Colonic mucosa (tissue), 4 donors: ENCODE measurements at regions not wholly inside any gene's neighbourhood (a gene's known extent, or its start where the extent isn't known, plus 50 kb on each side); places are given as distances from the start of the nearest gene placed in this dataset.

Experiments used
- DNase-seq: peaks from one replicate; pipeline ENCODE4 v3.0.0-alpha.2; 2020
- H3K27ac ChIP-seq: fragments of 200-600 bp; one replicate; pipeline ENCODE4 v1.8.0; 2021
- H3K27me3 ChIP-seq: fragments of 200-600 bp; one replicate; pipeline ENCODE4 v1.8.0; 2021
- H3K36me3 ChIP-seq: fragments of 200-600 bp; one replicate; pipeline ENCODE4 v1.8.0; 2021
- H3K4me1 ChIP-seq: fragments of 200-600 bp; one replicate; pipeline ENCODE4 v1.8.0; 2021; ENCODE audit warnings: mild to moderate bottlenecking
- H3K4me3 ChIP-seq: fragments of 200-600 bp; one replicate; pipeline ENCODE4 v1.8.0; 2021
- H3K9ac ChIP-seq, 2 donors: one replicate each; pipeline ENCODE4 v1.7.0; 2013; ENCODE audit warnings: control low read depth in 2 of 2, low read depth in 2 of 2, low read length in 2 of 2
- H3K9me3 ChIP-seq: fragments of 200-600 bp; one replicate; pipeline ENCODE4 v1.8.0; 2021
- CTCF ChIP-seq: fragments of 200-600 bp; IDR thresholded peaks from one replicate; pipeline ENCODE4 v1.8.0; 2022; ENCODE audit warnings: antibody characterized with exemption, mild to moderate bottlenecking
- intact Hi-C: fragments of 100-400 bp; cut with DNase I; formaldehyde crosslinking; loops from one replicate; pipeline ENCODE4 v1.14.1; 2022
- donor health status: healthy.
- donor health status: DM: no; HTN: no; CAD: no.
- donor health status: DM: no; HTN: no; CAD: no.

GRCh38 chr2:150605664-150606063 lies 118.2 kb upstream of the RND3 start:
- Histone ChIP-seq H3K4me3 (no peak overlapping the region), H3K36me3 (no peaks in the 10 kb centered on the region), H3K4me1 (peaks cover 4% of the 10 kb centered on the region), H3K27me3 (no peaks in the 10 kb centered on the region), H3K9me3 (no peaks in the 10 kb centered on the region), H3K27ac (no peak overlapping the region), H3K9ac (no peak overlapping the region)
- DNase-seq: no peak
- intact Hi-C loops: no loop called here
- TF ChIP-seq CTCF: no peak

GRCh38 chr2:150601280-150602038 lies 114.0 kb upstream of the RND3 start:
- H3K27ac ChIP-seq: no peak overlapping the region
- H3K36me3 ChIP-seq: no peaks in the 10 kb centered on the region
- intact Hi-C loops: no loop called here
- no peak overlapping the region for H3K9ac ChIP-seq
- H3K27me3 ChIP-seq: no peaks in the 10 kb centered on the region
- DNase-seq: no peak
- H3K9me3 ChIP-seq: no peaks in the 10 kb centered on the region
- peaks cover 4% of the 10 kb centered on the region for H3K4me1 ChIP-seq
- no peak overlapping the region for H3K4me3 ChIP-seq
- TF ChIP-seq CTCF: no peak

GRCh38 chr2:150599889-150600288 lies 112.4 kb upstream of the RND3 start:
- no peak for TF ChIP-seq CTCF
- intact Hi-C loops: no loop called here

GRCh38 chr2:150598383-150598782 lies 110.9 kb upstream of the RND3 start:
- DNase-seq: no peak
- peaks cover 4% of the 10 kb centered on the region for H3K4me1 ChIP-seq
- H3K27ac ChIP-seq: no peak overlapping the region
- no peaks in the 10 kb centered on the region for H3K36me3 ChIP-seq
- TF ChIP-seq CTCF: no peak
- H3K9ac ChIP-seq: no peak overlapping the region
- intact Hi-C loops: no loop called here
- H3K4me3 ChIP-seq: no peak overlapping the region
- H3K27me3 ChIP-seq: no peaks in the 10 kb centered on the region
- H3K9me3 ChIP-seq: no peaks in the 10 kb centered on the region

More at GRCh38 chr2:150599889-150600288, 112.4 kb upstream of the RND3 start:
- no peak for DNase-seq
- Histone ChIP-seq H3K36me3 (no peaks in the 10 kb centered on the region), H3K4me1 (peaks cover 4% of the 10 kb centered on the region), H3K27ac (no peak overlapping the region), H3K4me3 (no peak overlapping the region), H3K27me3 (no peaks in the 10 kb centered on the region), H3K9ac (no peak overlapping the region), H3K9me3 (no peaks in the 10 kb centered on the region)

- DNase-seq: no peak
- no peaks in the 10 kb centered on the region for H3K4me1 ChIP-seq
- H3K36me3 ChIP-seq: no peaks in the 10 kb centered on the region
- no peak for TF ChIP-seq CTCF
- H3K27me3 ChIP-seq: no peaks in the 10 kb centered on the region
- no peak overlapping the region for H3K4me3 ChIP-seq
- H3K27ac ChIP-seq: no peak overlapping the region
- intact Hi-C loops: no loop called here
- no peaks in the 10 kb centered on the region for H3K9me3 ChIP-seq
- H3K9ac ChIP-seq: no peak overlapping the region
These were observed 108.5 kb upstream of the RND3 start for GRCh38 chr2:150595803-150596470.
